GM12891 (cell line): ENCODE measurements at regions not wholly inside any gene's neighbourhood (a gene's known extent, or its start where the extent isn't known, plus 50 kb on each side); places are given as distances from the start of the nearest gene placed in this dataset.

Experiments
- POLR2A ChIP-seq: IDR thresholded peaks from 2 replicates; pipeline ENCODE4 v1.6.1; 2011; ENCODE audit warnings: low read depth, low read length, control low read depth
- POLR2AphosphoS5 ChIP-seq: IDR thresholded peaks from 2 replicates; pipeline ENCODE4 v1.6.1; 2011; ENCODE audit warnings: low read depth, low read length, control low read depth

- no peak for TF ChIP-seq POLR2AphosphoS5
- no peak for TF ChIP-seq POLR2A
Measured at GRCh38 chr2:196331143-196331542, 159.8 kb upstream of the STK17B start.
